IMR-90 (cell line): ENCODE measurements at regions not wholly inside any gene's neighbourhood (a gene's known extent, or its start where the extent isn't known, plus 50 kb on each side); places are given as distances from the start of the nearest gene placed in this dataset.

Experiments used
- ATAC-seq: fragments of 200-7000 bp; cut with Tn5 transposase; 2 replicates; pipeline ENCODE4 v1.9.1; 2020; ENCODE audit warnings: low read depth, mild to moderate bottlenecking, moderate library complexity
- BruUV-seq: library from RNA; stranded (reverse); fragments of 400-500 nt; replicated peaks from 2 replicates; lab custom pipeline; 2021; lab: Mats Ljungman, UMichigan
- CTCF ChIA-PET: fragments of 300-600 bp; formaldehyde crosslinking; extraction: SDS; loops from one replicate; lab custom pipeline; 2021; ENCODE audit warnings: antibody characterized with exemption; lab: Yijun Ruan, JAX
- POLR2A ChIA-PET: fragments of 300-600 bp; sonication (Branson Sonifier 250); formaldehyde crosslinking; loops from one replicate; lab custom pipeline; 2022; ENCODE audit warnings: antibody characterized with exemption; ENCODE audit not compliant: unreplicated experiment; lab: Charles Lee
- DNase-seq: peaks from one replicate; pipeline ENCODE4 v3.0.0; 2013
- H2AFZ ChIP-seq: replicated peaks from 2 replicates; pipeline ENCODE3; 2013; ENCODE audit warnings: low read length, mild to moderate bottlenecking; ENCODE audit not compliant: poor library complexity
- H2AK5ac ChIP-seq: 2 replicates; pipeline ENCODE4 v1.6.1; 2013; ENCODE audit warnings: low read depth, low read length, inconsistent platforms
- H2AK9ac ChIP-seq: replicated peaks from 2 replicates; pipeline ENCODE3; 2013; ENCODE audit warnings: mild to moderate bottlenecking, low read depth, low read length, moderate library complexity; ENCODE audit not compliant: poor library complexity
- H2BK120ac ChIP-seq: 2 replicates; pipeline ENCODE4 v1.6.1; 2013; ENCODE audit warnings: low read depth, low read length, inconsistent platforms
- H2BK15ac ChIP-seq: 3 replicates; pipeline ENCODE4 v1.6.1; 2013; ENCODE audit warnings: low read depth, low read length, inconsistent platforms
- H2BK20ac ChIP-seq: 2 replicates; pipeline ENCODE4 v1.6.1; 2013; ENCODE audit warnings: low read depth, mild to moderate bottlenecking, inconsistent platforms, low read length, moderate library complexity
- H2BK5ac ChIP-seq: 2 replicates; pipeline ENCODE4 v1.6.1; 2013; ENCODE audit warnings: mild to moderate bottlenecking, low read depth, low read length, inconsistent platforms; ENCODE audit not compliant: poor library complexity, severe bottlenecking
- H3K14ac ChIP-seq: replicated peaks from 2 replicates; pipeline ENCODE4 v1.6.1; 2013; ENCODE audit warnings: low read depth, low read length, inconsistent platforms
- H3K18ac ChIP-seq: 2 replicates; pipeline ENCODE4 v1.6.1; 2013; ENCODE audit warnings: low read depth, low read length, control low read depth
- H3K23ac ChIP-seq: 2 replicates; pipeline ENCODE4 v1.6.1; 2013; ENCODE audit warnings: low read depth, low read length, inconsistent platforms
- H3K27ac ChIP-seq: 2 replicates; pipeline ENCODE4 v1.5.1; 2013; ENCODE audit warnings: mild to moderate bottlenecking, control low read depth, low read length; ENCODE audit not compliant: insufficient read depth
- H3K27me3 ChIP-seq: 2 replicates; pipeline ENCODE4 v1.6.1; 2013; ENCODE audit warnings: low read length; ENCODE audit not compliant: control insufficient read depth, insufficient read depth
- H3K36me3 ChIP-seq: 2 replicates; pipeline ENCODE4 v1.6.1; 2013; ENCODE audit warnings: low read length, mixed read lengths; ENCODE audit not compliant: control insufficient read depth, insufficient read depth
- H3K4ac ChIP-seq: 2 replicates; pipeline ENCODE4 v1.6.1; 2013; ENCODE audit warnings: low read depth, low read length, inconsistent platforms
- H3K4me1 ChIP-seq: 2 replicates; pipeline ENCODE4 v1.6.1; 2013; ENCODE audit warnings: low read length, mixed read lengths; ENCODE audit not compliant: control insufficient read depth, insufficient read depth
- H3K4me2 ChIP-seq: 2 replicates; pipeline ENCODE4 v1.6.1; 2013; ENCODE audit warnings: low read depth, mild to moderate bottlenecking, control low read depth, low read length, moderate library complexity
- H3K4me3 ChIP-seq: 2 replicates; pipeline ENCODE4 v1.5.1; 2013; ENCODE audit warnings: low read depth, mild to moderate bottlenecking, control low read depth, low read length, moderate library complexity; ENCODE audit not compliant: insufficient read depth
- H3K56ac ChIP-seq: 2 replicates; pipeline ENCODE4 v1.6.1; 2013; ENCODE audit warnings: low read length, inconsistent platforms; ENCODE audit not compliant: insufficient read depth; ENCODE audit errors: extremely low read depth
- H3K79me1 ChIP-seq, 2 experiments: 2 replicates each; pipeline ENCODE4 v1.6.1; 2013; ENCODE audit warnings: low read length in 2 of 2, inconsistent platforms in 1 of 2, low read depth in 1 of 2
- H3K9ac ChIP-seq: 2 replicates; pipeline ENCODE4 v1.6.1; 2013; ENCODE audit warnings: low read depth, low read length, control low read depth
- H3K9me1 ChIP-seq: 2 replicates; pipeline ENCODE4 v1.6.1; 2013; ENCODE audit warnings: low read length, inconsistent platforms; ENCODE audit not compliant: insufficient read depth
- H3K9me3 ChIP-seq: 2 replicates; pipeline ENCODE4 v1.6.1; 2013; ENCODE audit warnings: low read length; ENCODE audit not compliant: control insufficient read depth, insufficient read depth
- H4K20me1 ChIP-seq: 2 replicates; pipeline ENCODE4 v1.6.1; 2013; ENCODE audit warnings: low read length, inconsistent platforms; ENCODE audit not compliant: insufficient read depth
- H4K5ac ChIP-seq: 2 replicates; pipeline ENCODE4 v1.6.1; 2013; ENCODE audit warnings: mild to moderate bottlenecking, low read depth, low read length, control low read depth
- H4K8ac ChIP-seq, 2 experiments: 2 replicates each; pipeline ENCODE4 v1.6.1; 2013; ENCODE audit warnings: low read depth in 2 of 2, low read length in 2 of 2, control low read depth in 1 of 2, inconsistent platforms in 1 of 2
- H4K91ac ChIP-seq: 2 replicates; pipeline ENCODE4 v1.6.1; 2013; ENCODE audit warnings: low read depth, low read length, inconsistent platforms; ENCODE audit not compliant: insufficient read depth
- CEBPB ChIP-seq: IDR thresholded peaks from 2 replicates; pipeline ENCODE4 v1.6.1; 2012; ENCODE audit warnings: low read depth, low read length, improper control_type of control experiment
- CHD1 ChIP-seq: IDR thresholded peaks from 2 replicates; pipeline ENCODE4 v1.6.1; 2012; ENCODE audit warnings: low read depth, low read length, improper control_type of control experiment
- ELK1 ChIP-seq: fragments of 150-350 bp; IDR thresholded peaks from 2 replicates; pipeline ENCODE4 v1.6.1; 2016; ENCODE audit warnings: low read depth, mild to moderate bottlenecking, low read length, moderate library complexity, borderline replicate concordance
- FOS ChIP-seq: fragments of 150-350 bp; IDR thresholded peaks from 2 replicates; pipeline ENCODE4 v1.6.1; 2016; ENCODE audit warnings: low read depth, low read length
- MAZ ChIP-seq: IDR thresholded peaks from 2 replicates; pipeline ENCODE4 v1.6.1; 2012; ENCODE audit warnings: low read depth, mild to moderate bottlenecking, low read length, improper control_type of control experiment, moderate library complexity, borderline replicate concordance
- MXI1 ChIP-seq: IDR thresholded peaks from 2 replicates; pipeline ENCODE4 v1.6.1; 2012; ENCODE audit warnings: low read depth, mild to moderate bottlenecking, low read length, moderate library complexity, borderline replicate concordance
- RCOR1 ChIP-seq: IDR thresholded peaks from 2 replicates; pipeline ENCODE4 v1.6.1; 2012; ENCODE audit warnings: mild to moderate bottlenecking, low read length, improper control_type of control experiment; ENCODE audit not compliant: insufficient replicate concordance
- SMC3 ChIP-seq: fragments of 150-350 bp; IDR thresholded peaks from 2 replicates; pipeline ENCODE4 v1.6.1; 2016; ENCODE audit warnings: low read depth, mild to moderate bottlenecking, antibody characterized with exemption, low read length, moderate library complexity
- WGBS, 2 experiments: methylation state at CpG; one replicate each; pipeline versions ENCODE4 v1.1.5 to v1.1.7; 2013; ENCODE audit warnings: missing lambda C conversion rate in 2 of 2; ENCODE audit not compliant: insufficient read length in 1 of 2; ENCODE audit errors: extremely low coverage in 2 of 2; 5-methylcytosine and 5-hydroxymethylcytosine counted together
- dilution Hi-C: fragments of 300-500 bp; cut with HindIII; formaldehyde crosslinking; loops from one replicate; pipeline ENCODE4 v1.14.3; 2018; ENCODE audit warnings: low sequenced_read_pairs; ENCODE audit not compliant: unreplicated experiment
- in situ Hi-C: fragments of 300-500 bp; cut with MboI; formaldehyde crosslinking; loops from 3 replicates; pipeline ENCODE4 v1.14.3; 2019; ENCODE audit warnings: low sequenced_read_pairs, inconsistent platforms, mixed read lengths
- intact Hi-C: fragments of 100-400 bp; cut with micrococcal nuclease; formaldehyde crosslinking; loops from 2 replicates; pipeline ENCODE4 v1.10.0; 2022

GRCh38 chr13:44739120-44739519 is 163.0 kb upstream of the TSC22D1 start:
- no peak overlapping the region for H3K56ac ChIP-seq
- no peak overlapping the region for H3K4ac ChIP-seq
- no peaks in the 10 kb centered on the region for H4K20me1 ChIP-seq
- peak overlapping the region; percentile 20; the same call in 1 of the 2 replicates for H3K4me2 ChIP-seq
- H4K8ac ChIP-seq, result no peak overlapping the region
- no peak overlapping the region for H2BK120ac ChIP-seq
- H4K5ac ChIP-seq, result no peak overlapping the region
- no TSS peak for BruUV-seq
- POLR2A ChIA-PET, result no interaction called here
- intact Hi-C loops (no loop called here), in situ Hi-C loops (no loop called here), dilution Hi-C loops (no loop called here)
- H2AK5ac ChIP-seq, result no peak overlapping the region
- WGBS, 2 experiments, result 83% methylated on average over 1 of the region's 4 CpGs; no CpG with 5 or more reads in 1 of the 2 experiments
- no peak overlapping the region for H3K9ac ChIP-seq
- no peak overlapping the region for H3K27ac ChIP-seq
- no peak for DNase-seq
- no peak overlapping the region for H2AFZ ChIP-seq
- H3K4me1 ChIP-seq, result peaks cover 7% of the 10 kb centered on the region
- H3K4me3 ChIP-seq, result no peak overlapping the region
- H3K9me3 ChIP-seq, result no peaks in the 10 kb centered on the region; the same call in 1 of the 2 replicates
- H2AK9ac ChIP-seq, result no peak overlapping the region
- no peak for ATAC-seq
- no peak overlapping the region for H3K23ac ChIP-seq
- no peak overlapping the region for H2BK5ac ChIP-seq
- no peak overlapping the region for H2BK15ac ChIP-seq
- no peak overlapping the region for H4K91ac ChIP-seq
- H3K79me1 ChIP-seq, result no peaks in the 10 kb centered on the region
- no peaks in the 10 kb centered on the region for H3K36me3 ChIP-seq
- TF ChIP-seq CHD1 (no peak), SMC3 (no peak), FOS (no peak), MXI1 (no peak), MAZ (no peak), RCOR1 (no peak), ELK1 (no peak), CEBPB (no peak)
- no peak overlapping the region for H2BK20ac ChIP-seq
- no peak overlapping the region for H3K14ac ChIP-seq
- H3K9me1 ChIP-seq, result peaks cover 3% of the 10 kb centered on the region
- CTCF ChIA-PET, result interaction anchor here (1.0 kb wide), 1 partner anchor 71 kb away, joined by 3 read pairs; no protein-coding TSS in a partner anchor
- H3K18ac ChIP-seq, result no peak overlapping the region; the same call in 1 of the 2 replicates
- no peaks in the 10 kb centered on the region for H3K27me3 ChIP-seq
